T-helper 2 cell treated with Interferon-gamma antibody and Interleukin-4, amounts not matched to agents 5 μg/mL and 100 μg/mL, for 36 hours (primary cell): ENCODE measurements at regions not wholly inside any gene's neighbourhood (a gene's known extent, or its start where the extent isn't known, plus 50 kb on each side); places are given as distances from the start of the nearest gene placed in this dataset.
"Not testable (repeated sequence)": the region's sequence is repeated elsewhere in the genome, so short reads cannot be mapped to it uniquely, and the experiment has no call there.

Experiments
- DNase-seq: peaks from one replicate; pipeline ENCODE4 v3.0.0; 2021; ENCODE audit warnings: low spot score
- H3K27ac Mint-ChIP-seq: one replicate; pipeline ENCODE4 v1.8.0; 2021; ENCODE audit warnings: mild to moderate bottlenecking, mixed read lengths
- H3K27me3 Mint-ChIP-seq: one replicate; pipeline ENCODE4 v1.8.0; 2021; ENCODE audit warnings: low read depth, mixed read lengths
- H3K36me3 Mint-ChIP-seq: one replicate; pipeline ENCODE4 v1.8.0; 2021; ENCODE audit warnings: low read depth, mixed read lengths
- H3K4me1 Mint-ChIP-seq: one replicate; pipeline ENCODE4 v1.8.0; 2021; ENCODE audit warnings: low read depth, mixed read lengths
- H3K4me3 Mint-ChIP-seq: one replicate; pipeline ENCODE4 v1.8.0; 2022; ENCODE audit warnings: mild to moderate bottlenecking, moderate library complexity, mixed read lengths
- H3K9me3 Mint-ChIP-seq: one replicate; pipeline ENCODE4 v1.8.0; 2021; ENCODE audit warnings: mixed read lengths

GRCh38 chr2:84175970-84176369, 283.1 kb downstream of the SUCLG1 start:
- DNase-seq: no peak
- Mint-ChIP-seq H3K27ac (no peak overlapping the region), H3K27me3 (no peaks in the 10 kb centered on the region), H3K4me1 (no peaks in the 10 kb centered on the region), H3K9me3 (no peaks in the 10 kb centered on the region), H3K36me3 (no peaks in the 10 kb centered on the region), H3K4me3 (no peak overlapping the region)

GRCh38 chr2:84175340-84175739, 283.7 kb downstream of the SUCLG1 start:
- H3K36me3 Mint-ChIP-seq: no peaks in the 10 kb centered on the region
- no peaks in the 10 kb centered on the region for H3K4me1 Mint-ChIP-seq
- no peak overlapping the region for H3K4me3 Mint-ChIP-seq
- no peak for DNase-seq
- no peak overlapping the region for H3K27ac Mint-ChIP-seq
- H3K9me3 Mint-ChIP-seq: no peaks in the 10 kb centered on the region
- no peaks in the 10 kb centered on the region for H3K27me3 Mint-ChIP-seq

DNA sequence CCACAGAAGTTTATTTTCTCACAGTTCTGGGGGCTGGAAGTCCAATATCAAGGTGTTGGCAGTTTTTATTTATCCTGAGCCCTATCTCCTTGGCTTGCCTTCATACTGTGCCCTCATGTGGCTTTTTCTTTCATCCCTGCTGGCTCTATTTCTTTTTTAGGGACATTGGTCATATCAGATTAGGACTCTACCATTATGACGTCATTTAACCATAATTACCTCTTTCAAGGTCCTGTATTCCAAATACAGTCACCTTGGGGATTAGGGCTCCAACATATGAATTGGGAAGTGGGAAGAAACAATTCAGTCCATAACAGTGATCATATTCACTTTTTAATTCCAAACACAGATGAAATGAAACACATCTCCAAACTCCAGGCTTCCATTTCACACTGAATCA, 286.0 kb downstream of the SUCLG1 start:
- no peaks in the 10 kb centered on the region for H3K4me1 Mint-ChIP-seq

GRCh38 chr2:84170979-84171378, 288.1 kb downstream of the SUCLG1 start:
- Mint-ChIP-seq H3K27ac (no peak overlapping the region), H3K9me3 (no peaks in the 10 kb centered on the region), H3K4me1 (no peaks in the 10 kb centered on the region), H3K36me3 (no peaks in the 10 kb centered on the region), H3K27me3 (no peaks in the 10 kb centered on the region), H3K4me3 (no peak overlapping the region)
- no peak for DNase-seq

More for the DNA sequence above, 286.0 kb downstream of the SUCLG1 start:
- no peaks in the 10 kb centered on the region for H3K9me3 Mint-ChIP-seq
- no peaks in the 10 kb centered on the region for H3K36me3 Mint-ChIP-seq
- no peak overlapping the region for H3K27ac Mint-ChIP-seq
- no peaks in the 10 kb centered on the region for H3K27me3 Mint-ChIP-seq
- no peak for DNase-seq
- no peak overlapping the region for H3K4me3 Mint-ChIP-seq

DNA sequence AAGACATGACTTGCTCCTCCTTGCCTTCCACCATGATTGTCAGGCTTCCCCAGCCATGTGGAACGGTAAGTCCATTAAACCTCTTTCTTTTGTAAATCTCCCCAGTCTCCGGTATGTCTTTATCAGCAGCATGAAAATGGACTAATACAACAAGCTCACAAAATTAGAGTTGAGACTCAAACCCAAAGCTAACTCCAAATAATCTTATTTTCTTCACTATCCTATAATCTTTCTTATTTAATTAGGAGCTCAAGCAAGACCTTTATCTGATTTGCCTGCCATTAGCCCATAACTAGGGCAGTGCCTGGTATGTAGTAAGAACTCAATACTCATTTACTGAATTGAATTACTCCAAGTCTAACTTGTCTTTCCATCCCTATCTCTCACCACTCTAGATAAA, 289.2 kb downstream of the SUCLG1 start:
- Mint-ChIP-seq H3K4me3 (no peak overlapping the region), H3K9me3 (no peaks in the 10 kb centered on the region), H3K27me3 (peaks cover 2% of the 10 kb centered on the region), H3K36me3 (no peaks in the 10 kb centered on the region), H3K27ac (no peak overlapping the region), H3K4me1 (no peaks in the 10 kb centered on the region)
- DNase-seq: no peak

DNA sequence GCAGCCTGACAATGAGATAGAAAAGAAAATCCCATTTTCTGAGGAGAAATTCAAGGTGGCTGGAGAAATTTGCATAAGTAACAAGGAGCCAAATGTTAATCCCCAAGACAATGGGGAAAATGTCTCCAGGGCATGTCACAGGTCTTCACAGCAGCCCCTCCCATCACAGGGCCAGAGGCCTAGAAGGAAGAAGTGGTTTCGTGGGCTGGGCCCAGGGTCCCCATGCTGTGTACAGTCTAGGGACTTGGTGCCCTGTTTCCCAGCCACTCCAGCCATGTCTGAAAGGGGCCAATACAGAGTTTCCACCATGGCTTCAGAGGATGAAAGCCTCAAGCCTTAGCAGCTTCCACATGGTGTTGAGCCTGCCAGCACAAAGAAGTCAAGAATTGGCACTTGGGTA, 290.5 kb downstream of the SUCLG1 start:
- not testable (repeated sequence) for H3K27me3 Mint-ChIP-seq, H3K4me1 Mint-ChIP-seq, H3K9me3 Mint-ChIP-seq, H3K36me3 Mint-ChIP-seq, H3K4me3 Mint-ChIP-seq, H3K27ac Mint-ChIP-seq, DNase-seq

DNA sequence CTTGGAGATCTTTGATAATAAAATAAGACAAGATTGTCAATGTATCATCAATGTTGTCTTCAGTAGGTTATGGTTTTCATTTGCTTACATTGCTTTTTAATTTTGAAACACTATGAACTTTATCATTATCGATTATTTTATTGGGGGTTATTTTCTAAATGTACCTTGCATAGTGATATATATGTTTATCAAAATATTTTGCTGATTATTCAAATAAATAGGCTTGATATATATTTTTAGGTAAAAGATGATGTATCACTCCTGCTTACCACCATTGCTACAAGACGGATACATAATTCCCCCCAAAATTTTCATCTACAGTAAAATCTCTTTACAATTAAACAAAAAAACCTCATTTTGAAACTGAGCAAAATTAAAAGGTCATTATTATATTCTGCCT, 293.8 kb downstream of the SUCLG1 start:
- Mint-ChIP-seq H3K27ac (no peak overlapping the region), H3K9me3 (no peaks in the 10 kb centered on the region), H3K27me3 (peaks cover 2% of the 10 kb centered on the region), H3K36me3 (no peaks in the 10 kb centered on the region), H3K4me1 (no peaks in the 10 kb centered on the region), H3K4me3 (no peak overlapping the region)
- DNase-seq: no peak

GRCh38 chr2:84160453-84160852, 298.6 kb downstream of the SUCLG1 start:
- no peak overlapping the region for H3K4me3 Mint-ChIP-seq
- H3K27ac Mint-ChIP-seq: no peak overlapping the region
- no peaks in the 10 kb centered on the region for H3K9me3 Mint-ChIP-seq

GRCh38 chr2:84158605-84159004, 300.5 kb downstream of the SUCLG1 start:
- peaks cover 2% of the 10 kb centered on the region for H3K27me3 Mint-ChIP-seq
- H3K36me3 Mint-ChIP-seq: no peaks in the 10 kb centered on the region
- no peak overlapping the region for H3K27ac Mint-ChIP-seq
- H3K4me1 Mint-ChIP-seq: no peaks in the 10 kb centered on the region
- no peak overlapping the region for H3K4me3 Mint-ChIP-seq
- no peak for DNase-seq
- no peaks in the 10 kb centered on the region for H3K9me3 Mint-ChIP-seq

More at GRCh38 chr2:84160453-84160852, 298.6 kb downstream of the SUCLG1 start:
- peaks cover 4% of the 10 kb centered on the region for H3K27me3 Mint-ChIP-seq
- no peak for DNase-seq
- no peaks in the 10 kb centered on the region for H3K4me1 Mint-ChIP-seq
- no peaks in the 10 kb centered on the region for H3K36me3 Mint-ChIP-seq

DNA sequence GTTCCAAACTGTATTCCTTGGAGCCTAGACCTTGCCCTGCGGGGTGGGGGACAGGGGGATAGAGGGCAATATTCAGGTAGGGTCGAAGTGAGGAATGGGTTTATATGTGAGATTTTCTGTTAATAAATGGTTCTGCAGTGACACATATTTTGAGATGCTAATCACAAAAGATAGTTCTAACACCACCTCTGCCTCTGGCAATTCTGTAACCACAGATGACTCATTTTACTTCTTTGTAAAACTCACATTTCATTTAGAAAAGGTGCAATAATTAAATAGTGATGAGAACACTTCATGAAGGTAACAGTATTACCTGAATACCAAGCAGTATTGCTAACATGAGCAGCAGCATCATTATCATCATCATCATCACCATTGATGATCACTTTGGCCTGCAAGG, 306.6 kb downstream of the SUCLG1 start:
- H3K4me3 Mint-ChIP-seq: no peak overlapping the region
- H3K9me3 Mint-ChIP-seq: no peaks in the 10 kb centered on the region
- H3K4me1 Mint-ChIP-seq: no peaks in the 10 kb centered on the region
- no peak overlapping the region for H3K27ac Mint-ChIP-seq
- no peak for DNase-seq
- no peaks in the 10 kb centered on the region for H3K36me3 Mint-ChIP-seq
- no peaks in the 10 kb centered on the region for H3K27me3 Mint-ChIP-seq

DNA sequence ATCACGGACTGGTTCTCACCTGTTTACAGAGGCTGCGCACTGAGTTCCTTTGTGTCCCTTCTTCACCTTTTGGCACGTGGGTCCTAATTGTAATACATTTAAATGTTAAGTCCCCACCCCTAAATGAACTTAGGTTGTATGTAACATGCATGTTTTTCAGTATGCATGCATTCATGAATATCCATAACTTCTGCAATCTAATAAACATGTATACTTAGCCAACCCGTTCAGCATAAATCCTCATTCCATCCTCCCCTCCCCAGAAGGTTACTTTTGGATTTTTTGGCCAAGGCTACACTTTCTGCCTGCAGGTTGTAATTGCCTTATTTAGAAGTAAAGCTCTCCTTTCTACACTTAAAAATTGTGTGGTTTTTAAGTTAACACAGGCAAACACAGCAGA, 314.7 kb downstream of the SUCLG1 start:
- Mint-ChIP-seq H3K9me3 (no peaks in the 10 kb centered on the region), H3K27ac (no peak overlapping the region)

GRCh38 chr2:84137034-84137433, 322.0 kb downstream of the SUCLG1 start:
- Mint-ChIP-seq H3K4me1 (no peaks in the 10 kb centered on the region), H3K9me3 (no peaks in the 10 kb centered on the region), H3K27me3 (no peaks in the 10 kb centered on the region), H3K36me3 (no peaks in the 10 kb centered on the region), H3K27ac (no peak overlapping the region), H3K4me3 (no peak overlapping the region)
- no peak for DNase-seq

More for the DNA sequence above, 314.7 kb downstream of the SUCLG1 start:
- no peak for DNase-seq
- Mint-ChIP-seq H3K27me3 (no peaks in the 10 kb centered on the region), H3K4me1 (no peaks in the 10 kb centered on the region), H3K36me3 (no peaks in the 10 kb centered on the region), H3K4me3 (no peak overlapping the region)

- no peak for DNase-seq
- Mint-ChIP-seq H3K4me3 (no peak overlapping the region), H3K9me3 (no peaks in the 10 kb centered on the region), H3K4me1 (no peaks in the 10 kb centered on the region), H3K27ac (no peak overlapping the region), H3K27me3 (no peaks in the 10 kb centered on the region), H3K36me3 (no peaks in the 10 kb centered on the region)
These were observed 326.7 kb downstream of the SUCLG1 start for GRCh38 chr2:84132370-84132769.

GRCh38 chr2:84131278-84131830, 327.7 kb downstream of the SUCLG1 start:
- Mint-ChIP-seq H3K36me3 (no peaks in the 10 kb centered on the region), H3K4me1 (no peaks in the 10 kb centered on the region), H3K27ac (no peak overlapping the region), H3K27me3 (no peaks in the 10 kb centered on the region), H3K9me3 (no peaks in the 10 kb centered on the region), H3K4me3 (no peak overlapping the region)
- DNase-seq: no peak

DNA sequence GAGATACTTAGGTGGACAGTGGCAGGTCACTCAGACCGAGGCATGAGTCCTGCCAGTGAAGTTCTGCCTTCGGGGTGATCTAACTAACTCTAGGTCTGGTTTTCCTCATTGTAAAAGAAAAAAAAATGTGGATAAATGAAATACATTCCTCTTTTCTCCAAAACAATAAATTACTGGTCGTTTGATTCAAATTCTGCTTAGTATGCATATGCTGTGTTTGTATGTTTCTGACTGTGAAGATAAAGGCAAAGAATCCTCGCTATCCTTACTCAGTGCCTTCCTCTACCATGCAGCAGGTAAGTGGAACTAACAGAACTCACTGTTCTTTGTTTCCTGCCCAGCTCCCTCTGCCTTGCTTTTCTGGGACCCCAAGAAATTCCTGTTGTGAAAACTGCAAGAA, 330.1 kb downstream of the SUCLG1 start:
- Mint-ChIP-seq H3K36me3 (no peaks in the 10 kb centered on the region), H3K27ac (no peak overlapping the region), H3K4me3 (no peak overlapping the region), H3K27me3 (no peaks in the 10 kb centered on the region), H3K9me3 (no peaks in the 10 kb centered on the region), H3K4me1 (no peaks in the 10 kb centered on the region)
- DNase-seq: no peak
